ENCODE measurements at regions not wholly inside any gene's neighbourhood (a gene's known extent, or its start where the extent isn't known, plus 50 kb on each side); places are given as distances from the start of the nearest gene placed in this dataset.
"Not testable (repeated sequence)": the region's sequence is repeated elsewhere in the genome, so short reads cannot be mapped to it uniquely, and the experiment has no call there.

GRCh38 chr2:208782097-208782496, 375.5 kb downstream of the PTH2R start:
- TF ChIP-seq CTCF (IDR thresholded peaks at IDR 0.05) = no peak
- DNase-seq (ENCODE audit: low spot score) = no peak
- ATAC-seq (ENCODE audit: low FRiP score) = no peak

GRCh38 chr2:208783184-208783583, 376.6 kb downstream of the PTH2R start:
- no peak for ATAC-seq (ENCODE audit: low FRiP score)
- no peak for DNase-seq (ENCODE audit: low spot score)
- TF ChIP-seq CTCF (IDR thresholded peaks at IDR 0.05) = no peak

- DNase-seq (ENCODE audit: low spot score); ATAC-seq (ENCODE audit: low FRiP score): not testable (repeated sequence)
Measured at GRCh38 chr2:208784774-208785173, 378.2 kb downstream of the PTH2R start.

DNA sequence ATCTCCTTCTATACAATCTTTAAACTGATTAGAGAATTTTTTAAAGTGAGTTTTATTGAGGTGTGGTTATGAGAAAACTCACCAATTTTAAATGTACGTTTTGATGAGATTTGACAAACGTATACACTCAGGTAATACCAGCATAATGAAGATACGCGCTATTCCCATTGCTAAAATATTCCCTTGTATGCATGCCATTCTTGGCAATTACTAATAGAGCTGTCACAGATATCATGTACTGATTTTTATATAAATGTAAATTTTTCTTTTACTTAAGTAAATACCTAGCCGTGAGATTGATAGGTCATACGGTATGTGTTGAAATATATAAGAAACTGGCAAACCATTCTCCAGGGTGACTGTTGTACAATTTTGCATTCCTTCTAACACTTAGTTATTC, 384.7 kb downstream of the PTH2R start:
- ATAC-seq (ENCODE audit: low FRiP score) (no peak), DNase-seq (ENCODE audit: low spot score) (no peak)
- no peak for TF ChIP-seq CTCF (IDR thresholded peaks at IDR 0.05)

DNA sequence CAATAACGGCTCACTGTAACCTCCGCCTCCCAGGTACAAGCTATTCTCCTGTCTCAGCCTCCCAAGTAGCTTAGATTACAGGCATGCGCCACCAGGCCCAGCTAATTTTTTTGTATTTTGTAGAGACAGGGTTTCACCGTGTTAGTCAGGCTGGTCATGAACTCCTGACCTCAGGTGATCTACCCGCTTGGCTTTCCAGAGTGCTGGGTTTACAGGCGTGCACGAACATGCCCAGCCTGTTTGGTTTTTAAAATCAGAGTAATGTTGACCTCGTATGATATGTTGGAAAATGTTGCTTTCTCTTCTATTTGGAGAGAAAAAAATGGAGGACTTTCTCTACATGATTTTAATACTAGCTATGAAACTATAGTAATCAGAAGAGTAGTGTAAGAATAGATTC, 386.2 kb downstream of the PTH2R start:
- TF ChIP-seq CTCF (IDR thresholded peaks at IDR 0.05) = no peak
- DNase-seq (ENCODE audit: low spot score) (no peak), ATAC-seq (ENCODE audit: low FRiP score) (no peak)

- no peak for ATAC-seq (ENCODE audit: low FRiP score)
Measured at GRCh38 chr2:208793434-208793833, 386.8 kb downstream of the PTH2R start.

GRCh38 chr2:208794288-208794975, 387.8 kb downstream of the PTH2R start:
- DNase-seq (ENCODE audit: low spot score) (no peak), ATAC-seq (ENCODE audit: low FRiP score) (no peak)
- TF ChIP-seq CTCF (IDR thresholded peaks at IDR 0.05) = no peak

More at GRCh38 chr2:208793434-208793833, 386.8 kb downstream of the PTH2R start:
- DNase-seq (ENCODE audit: low spot score) = no peak
- no peak for TF ChIP-seq CTCF (IDR thresholded peaks at IDR 0.05)

Data from omental fat pad (tissue), 3 donors.